ENCODE measurements at regions not wholly inside any gene's neighbourhood (a gene's known extent, or its start where the extent isn't known, plus 50 kb on each side); places are given as distances from the start of the nearest gene placed in this dataset.

DNA sequence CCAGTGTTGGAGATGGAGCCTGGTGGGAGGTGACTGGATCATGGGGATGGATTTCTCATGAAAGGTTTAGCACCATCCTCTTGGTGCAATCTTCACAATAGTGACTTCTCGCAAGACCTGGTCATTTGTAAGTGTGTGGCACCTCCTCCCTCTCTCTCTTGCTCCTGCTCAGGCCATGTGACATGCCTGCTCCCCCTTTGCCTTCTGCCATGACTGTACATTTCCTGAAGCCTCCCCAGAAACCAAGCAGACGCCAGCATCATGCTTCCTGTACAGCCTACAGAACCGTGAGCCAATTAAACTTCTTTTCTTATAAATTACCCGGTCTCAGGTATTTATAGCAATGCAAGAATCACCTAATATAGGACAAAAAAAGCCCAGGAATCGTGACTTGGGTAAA, 171.0 kb upstream of the FOXN3 start:
- Histone ChIP-seq H3K9me3 (no peaks in the 10 kb centered on the region), H3K27me3 (no peaks in the 10 kb centered on the region), H3K4me3 (no peak overlapping the region), H3K27ac (no peak overlapping the region), H3K36me3 (no peaks in the 10 kb centered on the region), H3K4me1 (no peaks in the 10 kb centered on the region)
- intact Hi-C loops (cut with DNase I) = no loop called here
- no peak for TF ChIP-seq POLR2A (IDR thresholded peaks at IDR 0.05)
- TF ChIP-seq, protein P1, sequence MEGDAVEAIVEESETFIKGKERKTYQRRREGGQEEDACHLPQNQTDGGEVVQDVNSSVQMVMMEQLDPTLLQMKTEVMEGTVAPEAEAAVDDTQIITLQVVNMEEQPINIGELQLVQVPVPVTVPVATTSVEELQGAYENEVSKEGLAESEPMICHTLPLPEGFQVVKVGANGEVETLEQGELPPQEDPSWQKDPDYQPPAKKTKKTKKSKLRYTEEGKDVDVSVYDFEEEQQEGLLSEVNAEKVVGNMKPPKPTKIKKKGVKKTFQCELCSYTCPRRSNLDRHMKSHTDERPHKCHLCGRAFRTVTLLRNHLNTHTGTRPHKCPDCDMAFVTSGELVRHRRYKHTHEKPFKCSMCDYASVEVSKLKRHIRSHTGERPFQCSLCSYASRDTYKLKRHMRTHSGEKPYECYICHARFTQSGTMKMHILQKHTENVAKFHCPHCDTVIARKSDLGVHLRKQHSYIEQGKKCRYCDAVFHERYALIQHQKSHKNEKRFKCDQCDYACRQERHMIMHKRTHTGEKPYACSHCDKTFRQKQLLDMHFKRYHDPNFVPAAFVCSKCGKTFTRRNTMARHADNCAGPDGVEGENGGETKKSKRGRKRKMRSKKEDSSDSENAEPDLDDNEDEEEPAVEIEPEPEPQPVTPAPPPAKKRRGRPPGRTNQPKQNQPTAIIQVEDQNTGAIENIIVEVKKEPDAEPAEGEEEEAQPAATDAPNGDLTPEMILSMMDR (IDR thresholded peaks at IDR 0.05) = no peak
- no peak for TF ChIP-seq POLR2AphosphoS5 (IDR thresholded peaks at IDR 0.05; ENCODE audit: insufficient read depth in 1 of 2, low read depth in 1 of 2)
- DNase-seq (ENCODE audit: extremely low spot score in 2 of 2) = no peak

GRCh38 chr14:89587136-89587420, 170.0 kb upstream of the FOXN3 start:
- Histone ChIP-seq H3K27ac (no peak overlapping the region), H3K4me3 (no peak overlapping the region), H3K27me3 (no peaks in the 10 kb centered on the region), H3K9me3 (no peaks in the 10 kb centered on the region), H3K4me1 (no peaks in the 10 kb centered on the region), H3K36me3 (no peaks in the 10 kb centered on the region)
- DNase-seq (ENCODE audit: extremely low spot score in 2 of 2) = no peak
- TF ChIP-seq POLR2AphosphoS5 (IDR thresholded peaks at IDR 0.05; ENCODE audit: insufficient read depth in 1 of 2, low read depth in 1 of 2) = no peak
- TF ChIP-seq, protein P1 (IDR thresholded peaks at IDR 0.05) = no peak
- intact Hi-C loops (cut with DNase I) = no loop called here

- no peak overlapping the region for H3K4me3 ChIP-seq
- TF ChIP-seq POLR2AphosphoS5 (IDR thresholded peaks at IDR 0.05; ENCODE audit: insufficient read depth in 1 of 2, low read depth in 1 of 2) (no peak), POLR2A (IDR thresholded peaks at IDR 0.05) (no peak)
- TF ChIP-seq, protein P1 (IDR thresholded peaks at IDR 0.05) = no peak
- no peak for DNase-seq (ENCODE audit: extremely low spot score in 2 of 2)
Measured at GRCh38 chr14:89586258-89587135, 169.5 kb upstream of the FOXN3 start.

GRCh38 chr14:89578156-89578555, 161.1 kb upstream of the FOXN3 start:
- H3K27ac ChIP-seq = no peak overlapping the region
- no peaks in the 10 kb centered on the region for H3K9me3 ChIP-seq
- H3K36me3 ChIP-seq = no peaks in the 10 kb centered on the region
- H3K27me3 ChIP-seq = no peaks in the 10 kb centered on the region
- no peak for DNase-seq (ENCODE audit: extremely low spot score in 2 of 2)
- H3K4me3 ChIP-seq = no peak overlapping the region
- TF ChIP-seq POLR2AphosphoS5 (IDR thresholded peaks at IDR 0.05; ENCODE audit: insufficient read depth in 1 of 2, low read depth in 1 of 2) = no peak
- TF ChIP-seq, protein P1 (IDR thresholded peaks at IDR 0.05) = no peak
- TF ChIP-seq POLR2A (IDR thresholded peaks at IDR 0.05) = no peak
- H3K4me1 ChIP-seq = no peaks in the 10 kb centered on the region
- intact Hi-C loops (cut with DNase I) = no loop called here

More at GRCh38 chr14:89586258-89587135, 169.5 kb upstream of the FOXN3 start:
- no peaks in the 10 kb centered on the region for H3K9me3 ChIP-seq
- H3K27ac ChIP-seq = no peak overlapping the region
- no peaks in the 10 kb centered on the region for H3K27me3 ChIP-seq
- no peaks in the 10 kb centered on the region for H3K4me1 ChIP-seq
- intact Hi-C loops (cut with DNase I) = no loop called here
- no peaks in the 10 kb centered on the region for H3K36me3 ChIP-seq

DNA sequence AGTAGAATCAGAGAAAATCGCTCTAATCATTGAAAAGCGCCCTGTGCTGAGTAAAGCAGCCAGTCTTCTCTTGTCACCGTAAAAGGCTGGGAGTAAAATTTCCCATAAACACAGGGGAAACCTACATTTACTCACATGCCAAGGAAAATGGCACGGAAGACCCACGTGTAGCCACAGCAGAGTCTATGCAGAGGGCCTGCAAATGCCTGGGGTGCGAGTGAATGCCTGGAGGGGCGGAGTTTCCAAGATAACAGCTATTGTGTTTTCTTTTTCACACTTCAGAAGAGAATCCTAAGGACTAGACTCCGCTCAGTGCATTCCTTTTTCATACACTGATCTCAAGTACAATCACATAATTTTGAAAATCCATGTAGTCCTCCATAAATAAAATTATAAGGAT, 159.9 kb upstream of the FOXN3 start:
- no peaks in the 10 kb centered on the region for H3K9me3 ChIP-seq
- H3K36me3 ChIP-seq = no peaks in the 10 kb centered on the region
- no peak overlapping the region for H3K4me3 ChIP-seq
- intact Hi-C loops (cut with DNase I) = no loop called here
- no peak overlapping the region for H3K27ac ChIP-seq
- no peak for DNase-seq (ENCODE audit: extremely low spot score in 2 of 2)
- TF ChIP-seq, protein P1 (IDR thresholded peaks at IDR 0.05) = no peak
- TF ChIP-seq POLR2AphosphoS5 (IDR thresholded peaks at IDR 0.05; ENCODE audit: insufficient read depth in 1 of 2, low read depth in 1 of 2) = no peak
- no peak for TF ChIP-seq POLR2A (IDR thresholded peaks at IDR 0.05)
- H3K4me1 ChIP-seq = peaks cover 6% of the 10 kb centered on the region
- no peaks in the 10 kb centered on the region for H3K27me3 ChIP-seq

Measured in vagina (tissue), 2 donors.